Endothelial cell of umbilical vein (primary cell): ENCODE measurements at regions not wholly inside any gene's neighbourhood (a gene's known extent, or its start where the extent isn't known, plus 50 kb on each side); places are given as distances from the start of the nearest gene placed in this dataset.

Source experiments
- BruUV-seq: library from RNA; stranded (reverse); fragments of 400-500 nt; replicated peaks from 2 replicates; lab custom pipeline; 2021; lab: Mats Ljungman, UMichigan
- CTCF ChIA-PET: fragments of 300-600, 350-600 bp; sonication (Branson Sonifier 250); formaldehyde crosslinking; loops from one replicate; lab custom pipeline; 2021; ENCODE audit warnings: antibody characterized with exemption, inconsistent platforms; lab: Charles Lee
- POLR2A ChIA-PET: fragments of 300-600, 350-600 bp; sonication (Branson Sonifier 250); formaldehyde crosslinking; loops from one replicate; lab custom pipeline; 2021; ENCODE audit warnings: antibody characterized with exemption, inconsistent platforms; lab: Charles Lee
- DNase-seq: peaks from one replicate; pipeline ENCODE4 v3.0.0-alpha.2; 2011; ENCODE audit warnings: low read depth, low spot score
- FAIRE-seq: peaks from 2 replicates; lab custom pipeline; 2011; peaks lifted over from hg19 to GRCh38; lab: Jason Lieb, UNC
- H2AFZ ChIP-seq: 2 replicates; pipeline ENCODE4 v1.6.0; 2012; ENCODE audit warnings: low read depth, low read length, control low read depth, inconsistent platforms
- H3K27ac ChIP-seq: 2 replicates; pipeline ENCODE4 v1.5.1; 2011; ENCODE audit warnings: low read depth, mild to moderate bottlenecking, control low read depth, low read length, moderate library complexity; ENCODE audit not compliant: insufficient read depth
- H3K27me3 ChIP-seq, 2 experiments: 2 replicates each; pipeline versions ENCODE4 v1.6.0 to v1.6.1; 2011; ENCODE audit warnings: low read length in 2 of 2, mixed read lengths in 1 of 2; ENCODE audit not compliant: control insufficient read depth in 2 of 2, insufficient read depth in 2 of 2
- H3K36me3 ChIP-seq, 2 experiments: 2 replicates in 1 of 2; 3 replicates in 1 of 2; pipeline ENCODE4 v1.5.1; 2011; ENCODE audit warnings: low read length in 2 of 2, mild to moderate bottlenecking in 1 of 2, moderate library complexity in 1 of 2; ENCODE audit not compliant: control insufficient read depth in 2 of 2, insufficient read depth in 2 of 2; ENCODE audit errors: extremely low read depth in 1 of 2
- H3K4me1 ChIP-seq: 3 replicates; pipeline ENCODE4 v1.5.1; 2011; ENCODE audit warnings: mild to moderate bottlenecking, low read length; ENCODE audit not compliant: control insufficient read depth, insufficient read depth; ENCODE audit errors: extremely low read depth
- H3K4me2 ChIP-seq: 2 replicates; pipeline ENCODE4 v1.6.1; 2011; ENCODE audit warnings: low read length, control low read depth, mixed read lengths; ENCODE audit not compliant: insufficient read depth
- H3K4me3 ChIP-seq, 3 experiments: fragments of 200-600 bp in 1 of 3; sonication (generic), shearing (Covaris generic) in 1 of 3; replicated peaks in 1 of 3; 2 replicates each; pipeline ENCODE4 v1.5.1; 2011 to 2016; ENCODE audit warnings: control low read depth in 3 of 3, low read length in 3 of 3, mild to moderate bottlenecking in 2 of 3, inconsistent platforms in 1 of 3, low read depth in 1 of 3, moderate library complexity in 1 of 3; ENCODE audit not compliant: insufficient read depth in 1 of 3
- H3K79me2 ChIP-seq: 2 replicates; pipeline ENCODE4 v1.6.0; 2012; ENCODE audit warnings: low read length, inconsistent platforms; ENCODE audit not compliant: control insufficient read depth, insufficient read depth
- H3K9ac ChIP-seq: replicated peaks from 2 replicates; pipeline ENCODE3; 2011; ENCODE audit warnings: low read length, control low read depth; ENCODE audit not compliant: insufficient read depth; ENCODE audit errors: extremely low read depth
- H3K9me1 ChIP-seq: replicated peaks from 3 replicates; pipeline ENCODE4 v1.6.0; 2011; ENCODE audit warnings: mild to moderate bottlenecking, low read length; ENCODE audit not compliant: control insufficient read depth, insufficient read depth; ENCODE audit errors: extremely low read depth
- H3K9me3 ChIP-seq: replicated peaks from 2 replicates; pipeline ENCODE4 v1.5.1; 2012; ENCODE audit warnings: low read length, inconsistent platforms; ENCODE audit not compliant: control insufficient read depth, insufficient read depth
- H4K20me1 ChIP-seq: replicated peaks from 2 replicates; pipeline ENCODE3; 2011; ENCODE audit warnings: mild to moderate bottlenecking, low read length; ENCODE audit not compliant: control insufficient read depth, insufficient read depth; ENCODE audit errors: extremely low read depth
- CTCF ChIP-seq, 2 donors: IDR thresholded peaks; 1 replicate in 1 of 2; 2 replicates in 1 of 2; pipeline ENCODE4 v1.5.1; 2011; ENCODE audit warnings: low read length in 2 of 2, mild to moderate bottlenecking in 2 of 2, moderate library complexity in 2 of 2, control low read depth in 1 of 2, inconsistent platforms in 1 of 2, low read depth in 1 of 2; ENCODE audit not compliant: insufficient read depth in 1 of 2; ENCODE audit errors: extremely low read depth in 1 of 2
- EZH2 ChIP-seq: IDR thresholded peaks from 2 replicates; pipeline ENCODE4 v1.6.1; 2012; ENCODE audit warnings: borderline replicate concordance, low read depth, mild to moderate bottlenecking, moderate library complexity, low read length, inconsistent platforms; ENCODE audit not compliant: severe bottlenecking
- FOS ChIP-seq: IDR thresholded peaks from 2 replicates; pipeline ENCODE4 v1.6.1; 2011; ENCODE audit warnings: mild to moderate bottlenecking, low read length, moderate library complexity, borderline replicate concordance; ENCODE audit not compliant: insufficient read depth
- GATA2 ChIP-seq: IDR thresholded peaks from 2 replicates; pipeline ENCODE4 v1.7.0; 2011; ENCODE audit warnings: low read depth, mild to moderate bottlenecking, moderate library complexity, mixed read lengths, low read length; ENCODE audit not compliant: insufficient read length, insufficient read depth
- JUN ChIP-seq: IDR thresholded peaks from 2 replicates; pipeline ENCODE4 v1.6.1; 2011; ENCODE audit warnings: borderline replicate concordance, low read depth; ENCODE audit not compliant: insufficient read length, insufficient read depth
- MAX ChIP-seq: IDR thresholded peaks from 2 replicates; pipeline ENCODE4 v1.6.1; 2011; ENCODE audit not compliant: insufficient read depth, insufficient read length
- MYC ChIP-seq: IDR thresholded peaks from one replicate; pipeline ENCODE4 v1.6.1; 2011; ENCODE audit warnings: mild to moderate bottlenecking, low read depth, low read length
- POLR2A ChIP-seq: IDR thresholded peaks from 2 replicates; pipeline ENCODE4 v1.6.1; 2012; ENCODE audit warnings: low read depth, mild to moderate bottlenecking, control low read depth, low read length
- POLR2AphosphoS5 ChIP-seq: IDR thresholded peaks from 2 replicates; pipeline ENCODE4 v1.6.1; 2012; ENCODE audit warnings: low read depth, mild to moderate bottlenecking, control low read depth, low read length, moderate library complexity; ENCODE audit not compliant: insufficient read depth
- dilution Hi-C: fragments of 300-500 bp; cut with MboI; formaldehyde crosslinking; loops from one replicate; pipeline ENCODE4 v1.15.0; 2019; ENCODE audit warnings: low sequenced_read_pairs; ENCODE audit not compliant: extremely low pct_ligation_motif_present
- intact Hi-C: fragments of 100-400 bp; cut with micrococcal nuclease; formaldehyde crosslinking; loops from one replicate; pipeline ENCODE4 v1.10.0; 2022

- ChIA-PET CTCF (interaction anchor here (0.6 kb wide), 1 partner anchor 22 kb away, joined by 3 read pairs; no protein-coding TSS in a partner anchor), POLR2A (interaction anchor here (0.7 kb wide), 1 partner anchor 133 kb away, joined by 3 read pairs; the partner anchor contains the start of gene MYLIP)
- dilution Hi-C loops (no loop called here), intact Hi-C loops (loop anchor here (1.0 to 5.0 kb wide), 2 partner anchors 33 to 103 kb away; no protein-coding TSS in a partner anchor)
- H3K9ac ChIP-seq: no peak overlapping the region
- H3K79me2 ChIP-seq: no peaks in the 10 kb centered on the region
- peaks cover 33% of the 10 kb centered on the region for H3K4me1 ChIP-seq
- no peaks in the 10 kb centered on the region for H3K9me1 ChIP-seq
- H3K9me3 ChIP-seq: no peaks in the 10 kb centered on the region
- BruUV-seq: no TSS peak
- no peaks in the 10 kb centered on the region for H4K20me1 ChIP-seq
- no peaks in the 10 kb centered on the region for H3K36me3 ChIP-seq
- TF ChIP-seq MYC (no peak), CTCF (IDR thresholded peaks at IDR 0.05; ENCODE audit: extremely low read depth in 1 of 2, insufficient read depth in 1 of 2, low read depth in 1 of 2, low read length in 2 of 2) (no peak), FOS (no peak), GATA2 (no peak), MAX (no peak), JUN (no peak), POLR2A (no peak), EZH2 (no peak), POLR2AphosphoS5 (no peak)
- peak overlapping the region; percentile 10 for H2AFZ ChIP-seq
- no peak overlapping the region for H3K27ac ChIP-seq
- DNase-seq (peak; percentile 23), FAIRE-seq (peak; percentile 12)
- H3K27me3 ChIP-seq: no peaks in the 10 kb centered on the region
- H3K4me3 ChIP-seq: no peak overlapping the region
- no peak overlapping the region for H3K4me2 ChIP-seq
Observed at GRCh38 chr6:15995493-15995892, 133.4 kb upstream of the MYLIP start.
